ENCODE measurements at regions not wholly inside any gene's neighbourhood (a gene's known extent, or its start where the extent isn't known, plus 50 kb on each side); places are given as distances from the start of the nearest gene placed in this dataset.

GRCh38 chr13:106433066-106433465, 102.4 kb downstream of the EFNB2 start:
- no peak for TF ChIP-seq CTCF (IDR thresholded peaks at IDR 0.05; ENCODE audit: low read depth, low read length)
- no peak for DNase-seq (ENCODE audit: low read depth, low spot score)
- in situ Hi-C loops (cut with HindIII; ENCODE audit: low sequenced_read_pairs), result no loop called here

GRCh38 chr13:106432636-106433035, 102.8 kb downstream of the EFNB2 start:
- DNase-seq (ENCODE audit: low read depth, low spot score), result no peak
- in situ Hi-C loops (cut with HindIII; ENCODE audit: low sequenced_read_pairs), result no loop called here
- TF ChIP-seq CTCF (IDR thresholded peaks at IDR 0.05; ENCODE audit: low read depth, low read length), result no peak
- H3K4me3 ChIP-seq (ENCODE audit: low read depth, low read length), result no peak overlapping the region

More at GRCh38 chr13:106433066-106433465, 102.4 kb downstream of the EFNB2 start:
- no peak overlapping the region for H3K4me3 ChIP-seq (ENCODE audit: low read depth, low read length)

GRCh38 chr13:106426909-106427308, 108.6 kb downstream of the EFNB2 start:
- in situ Hi-C loops (cut with HindIII; ENCODE audit: low sequenced_read_pairs), result no loop called here
- DNase-seq (ENCODE audit: low read depth, low spot score), result no peak
- no peak for TF ChIP-seq CTCF (IDR thresholded peaks at IDR 0.05; ENCODE audit: low read depth, low read length)
- no peak overlapping the region for H3K4me3 ChIP-seq (ENCODE audit: low read depth, low read length)

GRCh38 chr13:106425661-106426060, 109.8 kb downstream of the EFNB2 start:
- no peak for TF ChIP-seq CTCF (IDR thresholded peaks at IDR 0.05; ENCODE audit: low read depth, low read length)

GRCh38 chr13:106424805-106425204, 110.7 kb downstream of the EFNB2 start:
- in situ Hi-C loops (cut with HindIII; ENCODE audit: low sequenced_read_pairs), result no loop called here
- H3K4me3 ChIP-seq (ENCODE audit: low read depth, low read length), result no peak overlapping the region
- no peak for DNase-seq (ENCODE audit: low read depth, low spot score)
- TF ChIP-seq CTCF (IDR thresholded peaks at IDR 0.05; ENCODE audit: low read depth, low read length), result no peak

More at GRCh38 chr13:106425661-106426060, 109.8 kb downstream of the EFNB2 start:
- no peak for DNase-seq (ENCODE audit: low read depth, low spot score)
- H3K4me3 ChIP-seq (ENCODE audit: low read depth, low read length), result no peak overlapping the region
- in situ Hi-C loops (cut with HindIII; ENCODE audit: low sequenced_read_pairs), result no loop called here

GRCh38 chr13:106423530-106423929, 111.9 kb downstream of the EFNB2 start:
- in situ Hi-C loops (cut with HindIII; ENCODE audit: low sequenced_read_pairs), result no loop called here
- no peak overlapping the region for H3K4me3 ChIP-seq (ENCODE audit: low read depth, low read length)
- no peak for DNase-seq (ENCODE audit: low read depth, low spot score)
- TF ChIP-seq CTCF (IDR thresholded peaks at IDR 0.05; ENCODE audit: low read depth, low read length), result no peak

- no peak overlapping the region for H3K4me3 ChIP-seq (ENCODE audit: low read depth, low read length)
- in situ Hi-C loops (cut with HindIII; ENCODE audit: low sequenced_read_pairs), result no loop called here
- peak; percentile 78 for DNase-seq (ENCODE audit: low read depth, low spot score)
- TF ChIP-seq CTCF (IDR thresholded peaks at IDR 0.05; ENCODE audit: low read depth, low read length), result no peak
Observed at GRCh38 chr13:106418556-106418955, 116.9 kb downstream of the EFNB2 start.

Data from astrocyte of the spinal cord (primary cell).